Fibroblast of peridontal ligament (primary cell): ENCODE measurements at regions not wholly inside any gene's neighbourhood (a gene's known extent, or its start where the extent isn't known, plus 50 kb on each side); places are given as distances from the start of the nearest gene placed in this dataset.

Experiments
- DNase-seq: peaks from one replicate; pipeline ENCODE4 v3.0.0-alpha.2; 2010; ENCODE audit errors: extremely low read depth

GRCh38 chr16:54579106-54579728 is 292.6 kb upstream of the IRX3 start:
- peak; percentile 4 for DNase-seq

- DNase-seq: no peak
These were observed 291.1 kb upstream of the IRX3 start for GRCh38 chr16:54577651-54578128.

GRCh38 chr16:54576785-54577184 is 290.2 kb upstream of the IRX3 start:
- DNase-seq: no peak

GRCh38 chr16:54568906-54569807 is 282.6 kb upstream of the IRX3 start:
- no peak for DNase-seq

GRCh38 chr16:54564841-54565240 is 278.3 kb upstream of the IRX3 start:
- DNase-seq: no peak

GRCh38 chr16:54554581-54554980 is 268.0 kb upstream of the IRX3 start:
- no peak for DNase-seq

- DNase-seq: no peak
These were observed 261.7 kb upstream of the IRX3 start for GRCh38 chr16:54548281-54548680.

- DNase-seq: no peak
These were observed 260.5 kb upstream of the IRX3 start for GRCh38 chr16:54547052-54547451.

- DNase-seq: peak; percentile 23
These were observed 259.9 kb upstream of the IRX3 start for GRCh38 chr16:54546521-54546920.

GRCh38 chr16:54545854-54546511 is 259.4 kb upstream of the IRX3 start:
- no peak for DNase-seq

GRCh38 chr16:54544553-54545180 is 258.1 kb upstream of the IRX3 start:
- DNase-seq: no peak

- DNase-seq: no peak
These were observed 256.4 kb upstream of the IRX3 start for GRCh38 chr16:54542805-54543505.

- DNase-seq: no peak
These were observed 254.1 kb upstream of the IRX3 start for GRCh38 chr16:54540525-54541180.

- DNase-seq: peak; percentile 54
These were observed 251.7 kb upstream of the IRX3 start for GRCh38 chr16:54538276-54538675.

- DNase-seq: no peak
These were observed 247.4 kb upstream of the IRX3 start for GRCh38 chr16:54533856-54534490.

- DNase-seq: peak; percentile 49
These were observed 240.3 kb upstream of the IRX3 start for GRCh38 chr16:54526916-54527315.

- DNase-seq: no peak
These were observed 239.5 kb upstream of the IRX3 start for GRCh38 chr16:54526087-54526486.

GRCh38 chr16:54525104-54525503 is 238.5 kb upstream of the IRX3 start:
- no peak for DNase-seq

- DNase-seq: no peak
These were observed 236.0 kb upstream of the IRX3 start for GRCh38 chr16:54522584-54522983.

GRCh38 chr16:54521327-54521726 is 234.7 kb upstream of the IRX3 start:
- no peak for DNase-seq
